B cell (primary cell): ENCODE measurements at regions not wholly inside any gene's neighbourhood (a gene's known extent, or its start where the extent isn't known, plus 50 kb on each side); places are given as distances from the start of the nearest gene placed in this dataset.

Source experiments
- ATAC-seq: fragments of 200-7000 bp; cut with Tn5 transposase; one replicate; pipeline ENCODE4 v1.10.0; 2021; ENCODE audit warnings: low read depth, mild to moderate bottlenecking, moderate number of reproducible peaks, moderate library complexity
- CTCF ChIA-PET: fragments of 350-600 bp; sonication (Branson Sonifier 250); formaldehyde crosslinking; loops from one replicate; lab custom pipeline; 2021; ENCODE audit warnings: antibody characterized with exemption, inconsistent platforms; lab: Charles Lee
- POLR2A ChIA-PET: fragments of 350-600 bp; sonication (Branson Sonifier 250); formaldehyde crosslinking; loops from one replicate; lab custom pipeline; 2021; ENCODE audit warnings: antibody characterized with exemption; lab: Charles Lee
- DNase-seq: peaks from one replicate; pipeline ENCODE4 v3.0.0; 2013
- H2AFZ ChIP-seq: 2 replicates; pipeline ENCODE4 v1.6.1; 2012; ENCODE audit warnings: mild to moderate bottlenecking, low read depth, low read length; ENCODE audit not compliant: insufficient read depth, poor library complexity, severe bottlenecking
- H3K27ac ChIP-seq, 2 donors: 1 replicate in 1 of 2; 2 replicates in 1 of 2; pipeline ENCODE4 v1.5.1; 2012 to 2013; ENCODE audit warnings: low read length in 2 of 2, mild to moderate bottlenecking in 2 of 2, moderate library complexity in 1 of 2
- H3K27me3 ChIP-seq, 4 experiments: fragments of 200-600 bp in 1 of 4; sonication (generic) in 1 of 4; replicated peaks in 1 of 4; 1 replicate in 2 of 4; 2 replicates in 2 of 4; pipeline versions ENCODE4 v1.6.1 to v1.7.0; 2013 to 2016; ENCODE audit warnings: low read length in 3 of 4, mild to moderate bottlenecking in 2 of 4, mixed read lengths in 1 of 4, moderate library complexity in 1 of 4; ENCODE audit not compliant: insufficient read depth in 4 of 4, control insufficient read depth in 3 of 4; ENCODE audit errors: control extremely low read depth in 1 of 4
- H3K36me3 ChIP-seq, 2 experiments: replicated peaks in 1 of 2; 1 replicate in 1 of 2; 2 replicates in 1 of 2; pipeline versions ENCODE4 v1.6.1 to v1.7.1; 2013; ENCODE audit warnings: low read length in 1 of 2; ENCODE audit not compliant: insufficient read depth in 2 of 2, control insufficient read depth in 1 of 2; ENCODE audit errors: control extremely low read depth in 1 of 2, extremely low read depth in 1 of 2
- H3K4me1 ChIP-seq, 2 donors: fragments of 200-600 bp in 1 of 2; sonication (generic) in 1 of 2; 1 replicate in 1 of 2; 2 replicates in 1 of 2; pipeline versions ENCODE4 v1.5.1 to v1.6.1; 2013 to 2017; ENCODE audit warnings: low read length in 2 of 2; ENCODE audit not compliant: control insufficient read depth in 2 of 2, insufficient read depth in 2 of 2
- H3K4me2 ChIP-seq: replicated peaks from 2 replicates; pipeline ENCODE3; 2012; ENCODE audit warnings: mild to moderate bottlenecking, low read depth, low read length; ENCODE audit not compliant: poor library complexity, severe bottlenecking
- H3K4me3 ChIP-seq, 5 experiments: fragments of 200-600 bp in 1 of 5; sonication (generic) in 1 of 5; 1 replicate in 3 of 5; 2 replicates in 2 of 5; pipeline versions ENCODE4 v1.5.1 to v1.7.0; 2011 to 2016; ENCODE audit warnings: low read length in 4 of 5, mild to moderate bottlenecking in 4 of 5, low read depth in 2 of 5, control low read depth in 1 of 5, moderate library complexity in 1 of 5; ENCODE audit not compliant: insufficient read depth in 1 of 5; ENCODE audit errors: control extremely low read depth in 1 of 5, extremely low read depth in 1 of 5
- H3K79me2 ChIP-seq: fragments of 200-600 bp; sonication (generic); one replicate; pipeline ENCODE4 v1.6.0; 2016; ENCODE audit warnings: low read length; ENCODE audit not compliant: control insufficient read depth, insufficient read depth
- H3K9ac ChIP-seq: fragments of 200-600 bp; sonication (generic); 2 replicates; pipeline ENCODE4 v1.6.1; 2017; ENCODE audit warnings: mild to moderate bottlenecking, low read length, moderate library complexity
- H3K9me3 ChIP-seq, 3 donors: one replicate each; pipeline versions ENCODE4 v1.6.1 to v1.7.1; 2013; ENCODE audit warnings: low read length in 2 of 3; ENCODE audit not compliant: control insufficient read depth in 2 of 3, insufficient read depth in 1 of 3; ENCODE audit errors: control extremely low read depth in 1 of 3
- H4K20me1 ChIP-seq: 2 replicates; pipeline ENCODE4 v1.6.0; 2012; ENCODE audit warnings: mild to moderate bottlenecking, low read length; ENCODE audit not compliant: insufficient read depth, control insufficient read depth, poor library complexity, severe bottlenecking
- H3K27ac Mint-ChIP-seq: one replicate; pipeline ENCODE4 v1.8.0; 2021; ENCODE audit warnings: mixed read lengths
- H3K27me3 Mint-ChIP-seq: one replicate; pipeline ENCODE4 v1.8.0; 2021; ENCODE audit warnings: mixed read lengths
- H3K4me1 Mint-ChIP-seq: one replicate; pipeline ENCODE4 v1.8.0; 2021; ENCODE audit warnings: mixed read lengths
- H3K4me3 Mint-ChIP-seq: one replicate; pipeline ENCODE4 v1.8.0; 2021; ENCODE audit warnings: mixed read lengths
- H3K9me3 Mint-ChIP-seq: one replicate; pipeline ENCODE4 v1.8.0; 2022; ENCODE audit warnings: mixed read lengths; ENCODE audit not compliant: insufficient read depth
- EZH2 ChIP-seq: IDR thresholded peaks from 2 replicates; pipeline ENCODE4 v1.6.1; 2012; ENCODE audit warnings: borderline replicate concordance, low read depth, mild to moderate bottlenecking, moderate library complexity, low read length; ENCODE audit not compliant: insufficient read depth, poor library complexity, severe bottlenecking
- WGBS: methylation state at CpG from one replicate; pipeline ENCODE4 v1.1.5; 2013; ENCODE audit warnings: missing lambda C conversion rate; ENCODE audit not compliant: insufficient coverage; 5-methylcytosine and 5-hydroxymethylcytosine counted together
- intact Hi-C: fragments of 100-400 bp; cut with micrococcal nuclease; formaldehyde crosslinking; loops from one replicate; pipeline ENCODE4 v1.10.0; 2022
- TF ChIP-seq, protein P1 (sequence below): fragments of 200-600 bp; IDR thresholded peaks from one replicate; pipeline ENCODE4 v1.8.0; 2022; ENCODE audit warnings: antibody characterized with exemption, mild to moderate bottlenecking

- no peaks in the 10 kb centered on the region for H3K9me3 Mint-ChIP-seq
- Histone ChIP-seq H3K36me3 (no peaks in the 10 kb centered on the region), H3K9me3 (no peaks in the 10 kb centered on the region), H4K20me1 (no peaks in the 10 kb centered on the region), H3K4me1 (no peaks in the 10 kb centered on the region), H3K27ac (no peak overlapping the region), H3K9ac (no peak overlapping the region), H3K4me3 (no peak overlapping the region), H3K4me2 (no peak overlapping the region), H3K79me2 (no peaks in the 10 kb centered on the region), H3K27me3 (peaks cover 0 to 7% (median 0%) of the 10 kb centered on the region in 4 experiments), H2AFZ (no peak overlapping the region)
- DNase-seq (no peak), ATAC-seq (no peak)
- H3K4me1 Mint-ChIP-seq: no peaks in the 10 kb centered on the region
- no peak overlapping the region for H3K4me3 Mint-ChIP-seq
- peaks cover 16% of the 10 kb centered on the region for H3K27me3 Mint-ChIP-seq
- CTCF ChIA-PET: no interaction called here
- TF ChIP-seq, protein P1, sequence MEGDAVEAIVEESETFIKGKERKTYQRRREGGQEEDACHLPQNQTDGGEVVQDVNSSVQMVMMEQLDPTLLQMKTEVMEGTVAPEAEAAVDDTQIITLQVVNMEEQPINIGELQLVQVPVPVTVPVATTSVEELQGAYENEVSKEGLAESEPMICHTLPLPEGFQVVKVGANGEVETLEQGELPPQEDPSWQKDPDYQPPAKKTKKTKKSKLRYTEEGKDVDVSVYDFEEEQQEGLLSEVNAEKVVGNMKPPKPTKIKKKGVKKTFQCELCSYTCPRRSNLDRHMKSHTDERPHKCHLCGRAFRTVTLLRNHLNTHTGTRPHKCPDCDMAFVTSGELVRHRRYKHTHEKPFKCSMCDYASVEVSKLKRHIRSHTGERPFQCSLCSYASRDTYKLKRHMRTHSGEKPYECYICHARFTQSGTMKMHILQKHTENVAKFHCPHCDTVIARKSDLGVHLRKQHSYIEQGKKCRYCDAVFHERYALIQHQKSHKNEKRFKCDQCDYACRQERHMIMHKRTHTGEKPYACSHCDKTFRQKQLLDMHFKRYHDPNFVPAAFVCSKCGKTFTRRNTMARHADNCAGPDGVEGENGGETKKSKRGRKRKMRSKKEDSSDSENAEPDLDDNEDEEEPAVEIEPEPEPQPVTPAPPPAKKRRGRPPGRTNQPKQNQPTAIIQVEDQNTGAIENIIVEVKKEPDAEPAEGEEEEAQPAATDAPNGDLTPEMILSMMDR: no peak
- TF ChIP-seq EZH2: no peak
- POLR2A ChIA-PET: no interaction called here
- WGBS: 76% methylated on average over 3 of the region's 6 CpGs
- intact Hi-C loops: no loop called here
- H3K27ac Mint-ChIP-seq: no peak overlapping the region
Observed at GRCh38 chr18:47585914-47586313, 334.5 kb upstream of the SKOR2 start.

GRCh38 chr18:47585136-47585535, 333.7 kb upstream of the SKOR2 start:
- Histone ChIP-seq H3K27ac (no peak overlapping the region), H3K79me2 (no peaks in the 10 kb centered on the region), H4K20me1 (no peaks in the 10 kb centered on the region), H2AFZ (no peak overlapping the region), H3K9ac (no peak overlapping the region), H3K4me1 (no peaks in the 10 kb centered on the region), H3K4me2 (no peak overlapping the region), H3K27me3 (peaks cover 0 to 10% (median 0%) of the 10 kb centered on the region in 4 experiments), H3K9me3 (no peaks in the 10 kb centered on the region), H3K36me3 (no peaks in the 10 kb centered on the region), H3K4me3 (no peak overlapping the region)
- H3K27ac Mint-ChIP-seq: no peak overlapping the region
- 61% methylated on average over 2 of the region's 5 CpGs for WGBS
- TF ChIP-seq, protein P1: no peak
- TF ChIP-seq EZH2: no peak
- DNase-seq (no peak), ATAC-seq (no peak)
- intact Hi-C loops: no loop called here
- CTCF ChIA-PET: interaction anchor here (0.9 kb wide), 1 partner anchor 12 kb away, joined by 3 read pairs; no protein-coding TSS in a partner anchor
- H3K9me3 Mint-ChIP-seq: no peaks in the 10 kb centered on the region
- no peaks in the 10 kb centered on the region for H3K4me1 Mint-ChIP-seq
- H3K4me3 Mint-ChIP-seq: no peak overlapping the region
- H3K27me3 Mint-ChIP-seq: peaks cover 16% of the 10 kb centered on the region
- POLR2A ChIA-PET: no interaction called here
